Body of pancreas (tissue), 4 donors: ENCODE measurements at regions not wholly inside any gene's neighbourhood (a gene's known extent, or its start where the extent isn't known, plus 50 kb on each side); places are given as distances from the start of the nearest gene placed in this dataset.

Source experiments
- POLR2A ChIP-seq, 3 donors: fragments of 450-650 bp; IDR thresholded peaks; one replicate each; pipeline ENCODE4 v1.6.1; 2016; ENCODE audit warnings: antibody characterized with exemption in 3 of 3, mild to moderate bottlenecking in 2 of 3
- TF ChIP-seq, protein P1 (sequence below), 7 experiments: fragments of 450-650 bp in 4 of 7; fragments of 200-600 bp in 3 of 7; sonication (generic) in 3 of 7; IDR thresholded peaks; one replicate each; pipeline ENCODE4 v1.5.1; 2016 to 2019; ENCODE audit warnings: antibody characterized with exemption in 7 of 7

DNA sequence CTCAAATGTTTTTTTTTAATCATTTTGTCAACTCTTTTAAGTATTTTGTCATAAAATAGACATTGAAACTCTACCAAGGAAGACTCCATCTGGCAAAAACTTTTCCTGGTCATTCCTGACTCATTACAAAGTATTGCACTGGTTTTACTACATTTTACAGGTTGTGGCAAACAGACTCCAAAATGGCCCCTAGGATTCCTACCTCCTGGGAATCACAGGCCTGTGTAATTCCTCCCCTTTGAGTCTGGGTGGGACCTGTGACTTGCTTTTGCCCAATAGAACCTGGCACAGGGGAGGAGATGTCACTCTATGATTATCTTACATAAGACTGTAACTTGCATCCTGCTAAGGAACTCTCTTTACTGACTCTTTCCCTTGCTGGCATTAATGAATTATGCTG is 123.6 kb upstream of the KCNJ6 start:
- TF ChIP-seq, protein P1, sequence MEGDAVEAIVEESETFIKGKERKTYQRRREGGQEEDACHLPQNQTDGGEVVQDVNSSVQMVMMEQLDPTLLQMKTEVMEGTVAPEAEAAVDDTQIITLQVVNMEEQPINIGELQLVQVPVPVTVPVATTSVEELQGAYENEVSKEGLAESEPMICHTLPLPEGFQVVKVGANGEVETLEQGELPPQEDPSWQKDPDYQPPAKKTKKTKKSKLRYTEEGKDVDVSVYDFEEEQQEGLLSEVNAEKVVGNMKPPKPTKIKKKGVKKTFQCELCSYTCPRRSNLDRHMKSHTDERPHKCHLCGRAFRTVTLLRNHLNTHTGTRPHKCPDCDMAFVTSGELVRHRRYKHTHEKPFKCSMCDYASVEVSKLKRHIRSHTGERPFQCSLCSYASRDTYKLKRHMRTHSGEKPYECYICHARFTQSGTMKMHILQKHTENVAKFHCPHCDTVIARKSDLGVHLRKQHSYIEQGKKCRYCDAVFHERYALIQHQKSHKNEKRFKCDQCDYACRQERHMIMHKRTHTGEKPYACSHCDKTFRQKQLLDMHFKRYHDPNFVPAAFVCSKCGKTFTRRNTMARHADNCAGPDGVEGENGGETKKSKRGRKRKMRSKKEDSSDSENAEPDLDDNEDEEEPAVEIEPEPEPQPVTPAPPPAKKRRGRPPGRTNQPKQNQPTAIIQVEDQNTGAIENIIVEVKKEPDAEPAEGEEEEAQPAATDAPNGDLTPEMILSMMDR (IDR thresholded peaks at IDR 0.05), result no peak
- no peak for TF ChIP-seq POLR2A (IDR thresholded peaks at IDR 0.05)
